Uterus (tissue), 3 donors: ENCODE measurements at regions not wholly inside any gene's neighbourhood (a gene's known extent, or its start where the extent isn't known, plus 50 kb on each side); places are given as distances from the start of the nearest gene placed in this dataset.
"Not testable (repeated sequence)": the region's sequence is repeated elsewhere in the genome, so short reads cannot be mapped to it uniquely, and the experiment has no call there.

Source experiments
- DNase-seq, 2 donors: peaks; one replicate each; pipeline ENCODE4 v3.0.0-alpha.2; 2019 to 2020
- H3K27ac ChIP-seq, 2 donors: fragments of 200-600 bp; sonication (generic); 1 replicate in 1 of 2; 2 replicates in 1 of 2; pipeline ENCODE4 v1.5.1; 2016 to 2018
- H3K27me3 ChIP-seq, 2 donors: fragments of 200-600 bp; sonication (generic); one replicate each; pipeline ENCODE4 v1.5.1; 2018 to 2019; ENCODE audit warnings: control low read depth in 1 of 2
- H3K36me3 ChIP-seq, 2 donors: fragments of 200-600 bp; sonication (generic); one replicate each; pipeline ENCODE4 v1.5.1; 2019; ENCODE audit warnings: control low read depth in 1 of 2
- H3K4me1 ChIP-seq, 2 donors: fragments of 200-600 bp; sonication (generic); one replicate each; pipeline ENCODE4 v1.5.1; 2018 to 2019; ENCODE audit warnings: control low read depth in 1 of 2
- H3K4me3 ChIP-seq, 2 donors: fragments of 200-600 bp; sonication (generic); 1 replicate in 1 of 2; 2 replicates in 1 of 2; pipeline ENCODE4 v1.5.1; 2018 to 2019; ENCODE audit warnings: mild to moderate bottlenecking in 1 of 2
- H3K9me3 ChIP-seq, 2 donors: fragments of 200-600 bp; sonication (generic); one replicate each; pipeline ENCODE4 v1.5.1; 2019; ENCODE audit warnings: control low read depth in 1 of 2
- CTCF ChIP-seq, 4 experiments: fragments of 200-600 bp in 2 of 4; fragments of 450-650 bp in 2 of 4; sonication (generic) in 2 of 4; IDR thresholded peaks; one replicate each; pipeline ENCODE4 v1.5.1; 2016 to 2019; ENCODE audit warnings: antibody characterized with exemption in 4 of 4, mild to moderate bottlenecking in 2 of 4, moderate library complexity in 1 of 4
- POLR2A ChIP-seq, 2 donors: fragments of 450-650 bp; IDR thresholded peaks; one replicate each; pipeline ENCODE4 v1.6.1; 2016; ENCODE audit warnings: antibody characterized with exemption in 2 of 2, mild to moderate bottlenecking in 1 of 2, moderate library complexity in 1 of 2
- intact Hi-C: fragments of 100-400 bp; cut with DNase I; formaldehyde crosslinking; loops from one replicate; pipeline ENCODE4 v1.15.1; 2023; ENCODE audit warnings: low total_unique reads
- donor health status: DM: yes; HTN: yes; CAD: no.

DNA sequence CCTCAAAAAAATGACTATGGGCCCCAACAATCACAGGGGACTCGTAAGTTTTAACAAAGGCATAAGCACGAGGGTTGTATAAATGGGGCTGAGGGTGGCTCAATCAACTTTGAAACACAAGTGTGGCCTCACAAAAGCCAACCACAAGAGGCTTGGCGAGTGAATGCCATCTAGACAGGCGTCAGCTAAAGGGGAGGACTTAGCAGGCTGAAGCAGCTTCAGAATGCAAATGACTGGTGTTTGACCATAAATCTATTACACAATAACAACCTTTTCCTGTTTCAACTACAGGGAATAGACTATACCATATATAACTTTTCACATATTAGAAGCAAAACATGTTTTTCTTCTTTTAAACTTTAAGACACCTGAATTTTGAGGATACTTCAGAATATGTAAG is 777.9 kb downstream of the FSCB start:
- Histone ChIP-seq H3K36me3 (no peaks in the 10 kb centered on the region), H3K4me1 (no peaks in the 10 kb centered on the region), H3K27ac (no peak overlapping the region), H3K9me3 (no peaks in the 10 kb centered on the region), H3K4me3 (no peak overlapping the region), H3K27me3 (no peaks in the 10 kb centered on the region)
- intact Hi-C loops, result no loop called here
- TF ChIP-seq CTCF (IDR thresholded peaks at IDR 0.05) (no peak), POLR2A (IDR thresholded peaks at IDR 0.05) (no peak)
- no peak for DNase-seq

GRCh38 chr14:43706900-43707299 is 800.2 kb downstream of the FSCB start:
- no peaks in the 10 kb centered on the region for H3K4me1 ChIP-seq
- DNase-seq, result no peak
- no peaks in the 10 kb centered on the region for H3K36me3 ChIP-seq
- H3K27me3 ChIP-seq, result no peaks in the 10 kb centered on the region
- TF ChIP-seq CTCF (IDR thresholded peaks at IDR 0.05) (no peak), POLR2A (IDR thresholded peaks at IDR 0.05) (no peak)
- no peaks in the 10 kb centered on the region for H3K9me3 ChIP-seq
- intact Hi-C loops, result no loop called here
- no peak overlapping the region for H3K27ac ChIP-seq
- H3K4me3 ChIP-seq, result no peak overlapping the region

GRCh38 chr14:43698561-43699284 is 808.4 kb downstream of the FSCB start:
- H3K36me3 ChIP-seq, H3K27me3 ChIP-seq, H3K4me3 ChIP-seq, H3K9me3 ChIP-seq, H3K4me1 ChIP-seq, H3K27ac ChIP-seq, intact Hi-C loops, DNase-seq: not testable (repeated sequence)

DNA sequence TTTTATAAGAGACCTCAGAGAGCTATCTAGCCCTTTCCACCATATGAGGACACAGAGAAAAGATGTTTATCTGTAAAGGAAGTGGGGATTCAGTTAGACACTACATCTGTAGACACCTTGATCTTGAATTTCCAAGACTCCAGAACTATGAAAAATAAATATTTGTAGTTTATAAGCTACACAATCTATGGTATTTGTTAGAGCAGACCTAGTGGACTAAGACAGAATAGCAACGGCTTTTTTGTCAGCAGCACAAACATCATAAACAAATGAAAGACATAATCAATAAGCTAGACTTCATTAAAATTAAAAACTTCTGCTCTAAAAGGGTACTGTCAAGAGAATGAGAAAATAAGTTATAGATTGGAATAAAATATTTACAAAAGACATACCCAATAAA is 810.1 kb downstream of the FSCB start:
- Histone ChIP-seq H3K4me3 (no peak overlapping the region), H3K27ac (no peak overlapping the region), H3K27me3 (no peaks in the 10 kb centered on the region), H3K36me3 (no peaks in the 10 kb centered on the region), H3K9me3 (no peaks in the 10 kb centered on the region), H3K4me1 (no peaks in the 10 kb centered on the region)
- intact Hi-C loops, result no loop called here
- TF ChIP-seq CTCF (IDR thresholded peaks at IDR 0.05), result no peak
- no peak for TF ChIP-seq POLR2A (IDR thresholded peaks at IDR 0.05)
- DNase-seq, result no peak

DNA sequence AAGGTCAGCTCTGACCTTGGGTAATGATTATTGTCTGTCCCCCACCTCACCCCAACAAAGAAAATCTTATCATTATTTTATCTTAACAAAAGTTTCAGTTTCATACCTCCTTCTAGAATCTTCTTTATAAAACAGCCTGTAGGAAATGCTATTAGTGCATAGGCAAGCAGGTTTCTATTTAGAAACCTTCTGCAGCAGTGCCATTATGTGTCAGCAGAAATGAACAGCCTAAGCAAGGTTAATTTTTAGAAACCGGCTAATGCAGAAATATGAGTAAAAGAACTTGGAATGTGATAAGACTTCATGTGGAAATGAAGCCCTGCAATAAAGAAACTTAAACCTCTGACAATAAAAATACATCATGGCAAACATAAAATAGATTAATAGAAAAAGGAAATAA is 814.4 kb downstream of the FSCB start:
- Histone ChIP-seq H3K4me1 (no peaks in the 10 kb centered on the region), H3K9me3 (no peaks in the 10 kb centered on the region), H3K27me3 (no peaks in the 10 kb centered on the region), H3K27ac (no peak overlapping the region), H3K36me3 (no peaks in the 10 kb centered on the region), H3K4me3 (no peak overlapping the region)
- DNase-seq, result no peak
- no peak for TF ChIP-seq POLR2A (IDR thresholded peaks at IDR 0.05)
- no peak for TF ChIP-seq CTCF (IDR thresholded peaks at IDR 0.05)
- intact Hi-C loops, result no loop called here

- Histone ChIP-seq H3K9me3 (no peaks in the 10 kb centered on the region), H3K4me1 (no peaks in the 10 kb centered on the region), H3K36me3 (no peaks in the 10 kb centered on the region), H3K27ac (peak overlapping the region in 1 of 2 donors; percentile 57), H3K27me3 (no peaks in the 10 kb centered on the region), H3K4me3 (no peak overlapping the region)
- intact Hi-C loops, result no loop called here
- TF ChIP-seq POLR2A (IDR thresholded peaks at IDR 0.05), result no peak
- no peak for TF ChIP-seq CTCF (IDR thresholded peaks at IDR 0.05)
- no peak for DNase-seq
These were observed 819.2 kb downstream of the FSCB start for GRCh38 chr14:43687921-43688320.
